HepG2 (cell line): ENCODE measurements at regions not wholly inside any gene's neighbourhood (a gene's known extent, or its start where the extent isn't known, plus 50 kb on each side); places are given as distances from the start of the nearest gene placed in this dataset.

Experiments
- ATAC-seq: fragments of 200-7000 bp; cut with Tn5 transposase; 3 replicates; pipeline ENCODE4 v1.9.1; 2020; ENCODE audit warnings: mild to moderate bottlenecking, moderate library complexity
- BruUV-seq: library from RNA; stranded (reverse); fragments of 400-500 nt; replicated peaks from 2 replicates; lab custom pipeline; 2021; lab: Mats Ljungman, UMichigan
- CTCF ChIA-PET: fragments of 300-600 bp; formaldehyde crosslinking; extraction: SDS; loops from one replicate; lab custom pipeline; 2021; ENCODE audit warnings: low total read pairs, inconsistent platforms, low intra/inter-chr PET ratio; lab: Yijun Ruan, JAX
- POLR2A ChIA-PET: fragments of 350-600 bp; sonication (Branson Sonifier 250); formaldehyde crosslinking; loops from one replicate; lab custom pipeline; 2020; ENCODE audit warnings: antibody characterized with exemption, inconsistent platforms; lab: Yijun Ruan, JAX
- DNase-seq: peaks from one replicate; pipeline ENCODE4 v3.0.0-alpha.2; 2015; ENCODE audit warnings: low spot score
- FAIRE-seq: peaks from 3 replicates; lab custom pipeline; 2011; peaks lifted over from hg19 to GRCh38; lab: Jason Lieb, UNC
- H2AFZ ChIP-seq: one replicate; pipeline ENCODE4 v1.6.1; 2011; ENCODE audit warnings: low read length, inconsistent platforms
- H3K27ac ChIP-seq: fragments of 300-600 bp; 3 replicates; pipeline ENCODE4 v1.8.0; 2011; ENCODE audit warnings: mixed run types, mild to moderate bottlenecking, mixed read lengths, low read length, inconsistent platforms; ENCODE audit not compliant: insufficient read depth; ENCODE audit errors: extremely low read length
- H3K27me3 ChIP-seq, 2 experiments: fragments of 200-600 bp in 1 of 2; 2 replicates in 1 of 2; 3 replicates in 1 of 2; pipeline versions ENCODE4 v1.6.0 to v1.8.0; 2011; ENCODE audit warnings: low read length in 2 of 2, mild to moderate bottlenecking in 2 of 2, moderate library complexity in 2 of 2, inconsistent platforms in 1 of 2; ENCODE audit not compliant: insufficient read depth in 2 of 2, control insufficient read depth in 1 of 2
- H3K36me3 ChIP-seq, 2 experiments: fragments of 200-600 bp in 1 of 2; replicated peaks in 1 of 2; 2 replicates in 1 of 2; 3 replicates in 1 of 2; pipeline versions ENCODE4 v1.5.1 to v1.8.0; 2011; ENCODE audit warnings: low read length in 2 of 2, inconsistent platforms in 1 of 2; ENCODE audit not compliant: insufficient read depth in 2 of 2, control insufficient read depth in 1 of 2
- H3K4me1 ChIP-seq: 2 replicates; pipeline ENCODE4 v1.5.1; 2012; ENCODE audit warnings: low read length, inconsistent platforms; ENCODE audit not compliant: insufficient read depth
- H3K4me2 ChIP-seq: 2 replicates; pipeline ENCODE4 v1.6.0; 2011; ENCODE audit warnings: low read depth, low read length, inconsistent platforms
- H3K4me3 ChIP-seq, 3 experiments: fragments of 200-600 bp in 1 of 3; sonication (generic), shearing (Covaris generic) in 1 of 3; replicated peaks in 1 of 3; 2 replicates each; pipeline ENCODE4 v1.5.1; 2011 to 2016; ENCODE audit warnings: low read length in 3 of 3, inconsistent platforms in 2 of 3, low read depth in 2 of 3, mild to moderate bottlenecking in 2 of 3, control low read depth in 1 of 3, mixed read lengths in 1 of 3; ENCODE audit not compliant: insufficient read depth in 1 of 3
- H3K79me2 ChIP-seq: one replicate; pipeline ENCODE4 v1.6.1; 2011; ENCODE audit warnings: low read length, inconsistent platforms; ENCODE audit not compliant: insufficient read depth
- H3K9ac ChIP-seq: 2 replicates; pipeline ENCODE4 v1.6.0; 2011; ENCODE audit warnings: mild to moderate bottlenecking, low read depth, low read length, inconsistent platforms; ENCODE audit not compliant: insufficient read depth
- H3K9me3 ChIP-seq: 2 replicates; pipeline ENCODE4 v1.5.1; 2012; ENCODE audit warnings: mild to moderate bottlenecking, low read length
- H4K20me1 ChIP-seq: 2 replicates; pipeline ENCODE4 v1.6.0; 2011; ENCODE audit warnings: inconsistent platforms, mild to moderate bottlenecking, low read length, moderate library complexity; ENCODE audit not compliant: insufficient read depth
- DNMT1 ChIP-seq: sonication (generic); formaldehyde crosslinking; IDR thresholded peaks from 2 replicates; pipeline ENCODE4 v1.5.1; 2020; ENCODE audit warnings: mild to moderate bottlenecking, missing genetic modification reagents
- ISL2 ChIP-seq: sonication (generic); formaldehyde crosslinking; IDR thresholded peaks from 2 replicates; pipeline ENCODE4 v1.5.0; 2020; ENCODE audit warnings: missing genetic modification reagents
- NFIC ChIP-seq: IDR thresholded peaks from 2 replicates; pipeline ENCODE4 v1.6.1; 2012; ENCODE audit warnings: mild to moderate bottlenecking, low read length, inconsistent platforms
- NFKB2 ChIP-seq: sonication (generic); formaldehyde crosslinking; IDR thresholded peaks from 2 replicates; pipeline ENCODE4 v1.4.0; 2020; ENCODE audit warnings: missing genetic modification reagents, borderline replicate concordance
- SETDB1 ChIP-seq: sonication (generic); formaldehyde crosslinking; IDR thresholded peaks from 2 replicates; pipeline ENCODE4 v1.5.1; 2020; ENCODE audit warnings: missing genetic modification reagents, mild to moderate bottlenecking, borderline replicate concordance
- ZC3H13 ChIP-seq: sonication (generic); formaldehyde crosslinking; IDR thresholded peaks from 2 replicates; pipeline ENCODE4 v1.8.1; 2023; ENCODE audit warnings: mild to moderate bottlenecking, missing genetic modification reagents, moderate library complexity
- ZNF335 ChIP-seq: sonication (generic); formaldehyde crosslinking; IDR thresholded peaks from 2 replicates; pipeline ENCODE4 v1.4.0; 2020; ENCODE audit warnings: missing genetic modification reagents
- ZNF382 ChIP-seq: sonication (generic); formaldehyde crosslinking; IDR thresholded peaks from 2 replicates; pipeline ENCODE4 v1.5.0; 2020; ENCODE audit warnings: missing genetic modification reagents, mild to moderate bottlenecking, borderline replicate concordance
- WGBS: methylation state at CpG from one replicate; pipeline ENCODE4 v1.1.6; 2017; ENCODE audit warnings: low lambda C conversion rate; 5-methylcytosine and 5-hydroxymethylcytosine counted together
- in situ Hi-C: cut with HindIII; loops from 2 replicates; pipeline ENCODE4 v1.10.0; 2017; ENCODE audit warnings: low pct_unique_long_range_greater_than_20kb; ENCODE audit not compliant: extremely low pct_ligation_motif_present
- intact Hi-C: fragments of 100-400 bp; cut with micrococcal nuclease; formaldehyde crosslinking; loops from one replicate; pipeline ENCODE4 v1.10.0; 2022; ENCODE audit not compliant: unreplicated experiment
- TF ChIP-seq, protein P1 (sequence below): sonication (generic); formaldehyde crosslinking; IDR thresholded peaks from 2 replicates; pipeline ENCODE4 v1.4.0; 2020; ENCODE audit warnings: mild to moderate bottlenecking, missing genetic modification reagents, borderline replicate concordance
- TF ChIP-seq, protein P2 (sequence below): sonication (generic); formaldehyde crosslinking; IDR thresholded peaks from one replicate; pipeline ENCODE4 v1.5.1; 2020; ENCODE audit warnings: mild to moderate bottlenecking, missing genetic modification reagents; ENCODE audit errors: not compliant biosample characterization
- TF ChIP-seq, protein P3 (sequence below): IDR thresholded peaks from 2 replicates; pipeline ENCODE4 v1.6.1; 2016; ENCODE audit warnings: missing genetic modification reagents, missing compliant biosample characterization

DNA sequence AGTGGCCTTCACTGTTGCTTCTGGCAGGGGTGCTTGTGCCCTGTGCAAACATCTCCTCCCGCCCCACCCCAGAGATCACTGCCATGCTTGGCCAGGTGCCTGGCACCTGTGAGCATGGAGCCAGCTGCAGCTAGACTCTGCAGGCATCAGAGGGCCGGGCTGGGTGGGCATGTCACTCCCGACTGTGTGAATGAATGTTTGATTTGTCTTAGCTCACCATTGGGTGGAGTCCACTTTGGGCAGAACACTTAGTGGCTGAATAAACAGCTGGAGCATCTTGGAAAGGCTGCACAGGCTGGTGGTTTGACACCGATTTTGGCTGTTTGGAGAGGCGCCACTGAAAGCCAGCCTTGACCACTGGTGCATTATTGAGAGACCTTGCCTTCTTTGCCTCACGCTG lies 267.3 kb downstream of the DLEU7 start (continued):
- TF ChIP-seq ZC3H13 (CRISPR knock-in tag) (no peak), SETDB1 (CRISPR knock-in tag) (no peak)

DNA sequence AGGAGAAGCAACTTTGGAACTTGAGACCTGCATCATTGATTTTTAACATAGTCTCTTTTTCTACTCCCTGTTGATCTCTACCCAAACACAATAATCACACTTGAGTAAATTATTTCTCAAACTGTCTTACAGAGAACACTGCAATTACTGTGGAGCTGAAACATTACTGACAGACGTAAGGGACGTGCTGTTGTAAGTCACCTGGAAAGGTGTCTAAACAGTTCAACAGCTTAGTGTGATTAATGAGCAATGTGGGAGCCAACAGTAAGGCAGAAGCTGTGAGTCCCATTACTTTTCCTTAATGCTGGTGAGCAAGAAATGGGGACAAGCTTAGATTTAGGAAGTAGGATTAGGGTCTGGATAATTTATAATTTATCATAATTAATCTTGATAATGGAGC lies 265.7 kb downstream of the DLEU7 start:
- ChIA-PET POLR2A (no interaction called here), CTCF (no interaction called here)
- Histone ChIP-seq H3K79me2 (no peaks in the 10 kb centered on the region), H2AFZ (no peak overlapping the region), H3K27me3 (no peaks in the 10 kb centered on the region), H3K4me3 (no peak overlapping the region), H4K20me1 (no peaks in the 10 kb centered on the region), H3K4me1 (peaks cover 28% of the 10 kb centered on the region), H3K36me3 (peaks cover 0 to 4% of the 10 kb centered on the region in 2 experiments; a peak in 1 of 5 replicates), H3K27ac (no peak overlapping the region), H3K9me3 (no peaks in the 10 kb centered on the region), H3K4me2 (no peak overlapping the region), H3K9ac (no peak overlapping the region)
- ATAC-seq (no peak), FAIRE-seq (no peak), DNase-seq (no peak)
- intact Hi-C loops = no loop called here
- WGBS = 87% methylated on average over 2 of the region's 2 CpGs
- in situ Hi-C loops = no loop called here
- no TSS peak for BruUV-seq
- TF ChIP-seq, protein P1, sequence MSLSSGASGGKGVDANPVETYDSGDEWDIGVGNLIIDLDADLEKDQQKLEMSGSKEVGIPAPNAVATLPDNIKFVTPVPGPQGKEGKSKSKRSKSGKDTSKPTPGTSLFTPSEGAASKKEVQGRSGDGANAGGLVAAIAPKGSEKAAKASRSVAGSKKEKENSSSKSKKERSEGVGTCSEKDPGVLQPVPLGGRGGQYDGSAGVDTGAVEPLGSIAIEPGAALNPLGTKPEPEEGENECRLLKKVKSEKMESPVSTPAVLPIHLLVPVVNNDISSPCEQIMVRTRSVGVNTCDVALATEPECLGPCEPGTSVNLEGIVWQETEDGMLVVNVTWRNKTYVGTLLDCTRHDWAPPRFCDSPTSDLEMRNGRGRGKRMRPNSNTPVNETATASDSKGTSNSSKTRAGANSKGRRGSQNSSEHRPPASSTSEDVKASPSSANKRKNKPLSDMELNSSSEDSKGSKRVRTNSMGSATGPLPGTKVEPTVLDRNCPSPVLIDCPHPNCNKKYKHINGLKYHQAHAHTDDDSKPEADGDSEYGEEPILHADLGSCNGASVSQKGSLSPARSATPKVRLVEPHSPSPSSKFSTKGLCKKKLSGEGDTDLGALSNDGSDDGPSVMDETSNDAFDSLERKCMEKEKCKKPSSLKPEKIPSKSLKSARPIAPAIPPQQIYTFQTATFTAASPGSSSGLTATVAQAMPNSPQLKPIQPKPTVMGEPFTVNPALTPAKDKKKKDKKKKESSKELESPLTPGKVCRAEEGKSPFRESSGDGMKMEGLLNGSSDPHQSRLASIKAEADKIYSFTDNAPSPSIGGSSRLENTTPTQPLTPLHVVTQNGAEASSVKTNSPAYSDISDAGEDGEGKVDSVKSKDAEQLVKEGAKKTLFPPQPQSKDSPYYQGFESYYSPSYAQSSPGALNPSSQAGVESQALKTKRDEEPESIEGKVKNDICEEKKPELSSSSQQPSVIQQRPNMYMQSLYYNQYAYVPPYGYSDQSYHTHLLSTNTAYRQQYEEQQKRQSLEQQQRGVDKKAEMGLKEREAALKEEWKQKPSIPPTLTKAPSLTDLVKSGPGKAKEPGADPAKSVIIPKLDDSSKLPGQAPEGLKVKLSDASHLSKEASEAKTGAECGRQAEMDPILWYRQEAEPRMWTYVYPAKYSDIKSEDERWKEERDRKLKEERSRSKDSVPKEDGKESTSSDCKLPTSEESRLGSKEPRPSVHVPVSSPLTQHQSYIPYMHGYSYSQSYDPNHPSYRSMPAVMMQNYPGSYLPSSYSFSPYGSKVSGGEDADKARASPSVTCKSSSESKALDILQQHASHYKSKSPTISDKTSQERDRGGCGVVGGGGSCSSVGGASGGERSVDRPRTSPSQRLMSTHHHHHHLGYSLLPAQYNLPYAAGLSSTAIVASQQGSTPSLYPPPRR = no peak
- TF ChIP-seq ZNF335 = no peak
- TF ChIP-seq NFIC = no peak
- TF ChIP-seq, protein P2, sequence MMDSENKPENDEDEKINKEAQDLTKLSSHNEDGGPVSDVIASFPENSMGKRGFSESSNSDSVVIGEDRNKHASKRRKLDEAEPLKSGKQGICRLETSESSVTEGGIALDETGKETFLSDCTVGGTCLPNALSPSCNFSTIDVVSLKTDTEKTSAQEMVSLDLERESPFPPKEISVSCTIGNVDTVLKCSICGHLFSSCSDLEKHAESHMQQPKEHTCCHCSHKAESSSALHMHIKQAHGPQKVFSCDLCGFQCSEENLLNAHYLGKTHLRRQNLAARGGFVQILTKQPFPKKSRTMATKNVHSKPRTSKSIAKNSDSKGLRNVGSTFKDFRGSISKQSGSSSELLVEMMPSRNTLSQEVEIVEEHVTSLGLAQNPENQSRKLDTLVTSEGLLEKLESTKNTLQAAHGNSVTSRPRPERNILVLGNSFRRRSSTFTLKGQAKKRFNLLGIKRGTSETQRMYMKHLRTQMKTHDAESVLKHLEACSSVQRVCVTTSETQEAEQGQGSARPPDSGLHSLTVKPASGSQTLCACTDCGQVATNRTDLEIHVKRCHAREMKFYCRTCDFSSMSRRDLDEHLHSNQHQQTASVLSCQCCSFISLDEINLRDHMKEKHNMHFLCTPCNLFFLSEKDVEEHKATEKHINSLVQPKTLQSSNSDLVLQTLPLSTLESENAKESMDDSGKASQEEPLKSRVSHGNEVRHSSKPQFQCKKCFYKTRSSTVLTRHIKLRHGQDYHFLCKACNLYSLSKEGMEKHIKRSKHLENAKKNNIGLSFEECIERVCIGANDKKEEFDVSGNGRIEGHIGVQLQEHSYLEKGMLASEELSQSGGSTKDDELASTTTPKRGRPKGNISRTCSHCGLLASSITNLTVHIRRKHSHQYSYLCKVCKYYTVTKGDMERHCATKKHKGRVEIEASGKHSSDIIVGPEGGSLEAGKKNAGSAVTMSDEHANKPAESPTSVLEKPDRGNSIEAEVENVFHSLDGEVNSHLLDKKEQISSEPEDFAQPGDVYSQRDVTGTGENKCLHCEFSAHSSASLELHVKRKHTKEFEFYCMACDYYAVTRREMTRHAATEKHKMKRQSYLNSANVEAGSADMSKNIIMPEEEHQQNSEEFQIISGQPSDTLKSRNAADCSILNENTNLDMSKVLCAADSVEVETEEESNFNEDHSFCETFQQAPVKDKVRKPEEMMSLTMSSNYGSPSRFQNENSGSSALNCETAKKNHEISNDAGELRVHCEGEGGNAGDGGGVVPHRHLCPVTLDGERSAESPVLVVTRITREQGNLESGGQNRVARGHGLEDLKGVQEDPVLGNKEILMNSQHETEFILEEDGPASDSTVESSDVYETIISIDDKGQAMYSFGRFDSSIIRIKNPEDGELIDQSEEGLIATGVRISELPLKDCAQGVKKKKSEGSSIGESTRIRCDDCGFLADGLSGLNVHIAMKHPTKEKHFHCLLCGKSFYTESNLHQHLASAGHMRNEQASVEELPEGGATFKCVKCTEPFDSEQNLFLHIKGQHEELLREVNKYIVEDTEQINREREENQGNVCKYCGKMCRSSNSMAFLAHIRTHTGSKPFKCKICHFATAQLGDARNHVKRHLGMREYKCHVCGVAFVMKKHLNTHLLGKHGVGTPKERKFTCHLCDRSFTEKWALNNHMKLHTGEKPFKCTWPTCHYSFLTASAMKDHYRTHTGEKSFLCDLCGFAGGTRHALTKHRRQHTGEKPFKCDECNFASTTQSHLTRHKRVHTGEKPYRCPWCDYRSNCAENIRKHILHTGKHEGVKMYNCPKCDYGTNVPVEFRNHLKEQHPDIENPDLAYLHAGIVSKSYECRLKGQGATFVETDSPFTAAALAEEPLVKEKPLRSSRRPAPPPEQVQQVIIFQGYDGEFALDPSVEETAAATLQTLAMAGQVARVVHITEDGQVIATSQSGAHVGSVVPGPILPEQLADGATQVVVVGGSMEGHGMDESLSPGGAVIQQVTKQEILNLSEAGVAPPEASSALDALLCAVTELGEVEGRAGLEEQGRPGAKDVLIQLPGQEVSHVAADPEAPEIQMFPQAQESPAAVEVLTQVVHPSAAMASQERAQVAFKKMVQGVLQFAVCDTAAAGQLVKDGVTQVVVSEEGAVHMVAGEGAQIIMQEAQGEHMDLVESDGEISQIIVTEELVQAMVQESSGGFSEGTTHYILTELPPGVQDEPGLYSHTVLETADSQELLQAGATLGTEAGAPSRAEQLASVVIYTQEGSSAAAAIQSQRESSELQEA (CRISPR knock-in tag) = no peak
- no peak for TF ChIP-seq ZNF382 (CRISPR knock-in tag)
- no peak for TF ChIP-seq ISL2 (CRISPR knock-in tag)
- TF ChIP-seq, protein P3, sequence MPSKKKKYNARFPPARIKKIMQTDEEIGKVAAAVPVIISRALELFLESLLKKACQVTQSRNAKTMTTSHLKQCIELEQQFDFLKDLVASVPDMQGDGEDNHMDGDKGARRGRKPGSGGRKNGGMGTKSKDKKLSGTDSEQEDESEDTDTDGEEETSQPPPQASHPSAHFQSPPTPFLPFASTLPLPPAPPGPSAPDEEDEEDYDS = no peak
- no peak for TF ChIP-seq NFKB2 (CRISPR knock-in tag)
- TF ChIP-seq DNMT1 (CRISPR knock-in tag) = no peak
